Tongue (tissue), 1 donor: ENCODE measurements at regions not wholly inside any gene's neighbourhood (a gene's known extent, or its start where the extent isn't known, plus 50 kb on each side); places are given as distances from the start of the nearest gene placed in this dataset.
"Not testable (repeated sequence)": the region's sequence is repeated elsewhere in the genome, so short reads cannot be mapped to it uniquely, and the experiment has no call there.

Experiments
- DNase-seq: peaks from one replicate; pipeline ENCODE4 v3.0.0-alpha.2; 2015

- DNase-seq, result no peak
Observed at GRCh38 chr15:72864681-72865080, 81.1 kb upstream of the ADPGK start.

DNA sequence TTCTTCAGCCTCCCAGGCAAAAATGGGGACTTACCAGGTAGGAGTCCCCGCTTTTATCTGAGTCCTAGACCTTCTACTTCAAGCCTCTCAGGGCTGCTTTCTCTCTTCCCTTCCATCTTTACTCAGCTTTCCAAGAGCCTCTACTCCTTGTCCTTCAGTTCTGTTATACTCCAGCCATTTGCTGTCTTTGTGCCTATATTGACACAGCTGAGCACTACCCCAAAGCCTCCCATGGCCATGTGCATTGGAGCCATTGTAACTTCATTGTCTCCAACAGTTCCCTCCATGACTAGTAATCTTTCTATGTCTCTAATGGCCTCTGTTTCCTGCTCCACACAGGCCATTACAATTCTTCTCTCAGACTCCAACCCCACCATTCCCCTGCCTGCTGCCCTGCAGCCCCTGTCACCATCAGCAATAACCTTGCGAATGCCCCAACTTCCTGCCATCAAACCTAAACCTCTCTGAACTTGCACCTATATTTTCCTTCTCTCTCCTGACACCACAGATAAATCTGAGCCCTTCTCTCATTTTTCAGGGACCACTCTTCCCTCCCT, 77.9 kb upstream of the ADPGK start:
- DNase-seq, result no peak

DNA sequence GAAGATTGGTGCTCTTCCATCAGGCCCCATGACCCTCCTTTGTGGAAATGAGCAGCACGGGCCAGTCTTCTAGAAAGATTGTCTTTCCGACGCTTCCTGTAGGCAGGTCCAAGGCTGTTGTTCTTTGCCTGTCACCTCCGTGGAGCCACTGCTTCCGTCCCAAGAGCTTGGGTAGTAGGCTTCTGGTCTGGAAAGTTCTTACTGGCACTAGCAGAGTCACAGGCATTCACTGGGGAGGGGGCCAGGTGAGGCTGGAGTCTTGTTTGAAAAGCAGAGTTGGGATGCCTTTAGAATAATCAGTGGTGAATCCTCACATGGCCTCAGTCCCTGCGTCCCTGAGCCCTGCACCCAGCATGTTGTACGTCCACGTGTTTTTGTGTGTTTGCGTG, 76.2 kb upstream of the ADPGK start:
- DNase-seq, result no peak

GRCh38 chr15:72859017-72859756, 75.6 kb upstream of the ADPGK start:
- peak; percentile 56 for DNase-seq

- no peak for DNase-seq
Observed at GRCh38 chr15:72858205-72858604, 74.6 kb upstream of the ADPGK start.

DNA sequence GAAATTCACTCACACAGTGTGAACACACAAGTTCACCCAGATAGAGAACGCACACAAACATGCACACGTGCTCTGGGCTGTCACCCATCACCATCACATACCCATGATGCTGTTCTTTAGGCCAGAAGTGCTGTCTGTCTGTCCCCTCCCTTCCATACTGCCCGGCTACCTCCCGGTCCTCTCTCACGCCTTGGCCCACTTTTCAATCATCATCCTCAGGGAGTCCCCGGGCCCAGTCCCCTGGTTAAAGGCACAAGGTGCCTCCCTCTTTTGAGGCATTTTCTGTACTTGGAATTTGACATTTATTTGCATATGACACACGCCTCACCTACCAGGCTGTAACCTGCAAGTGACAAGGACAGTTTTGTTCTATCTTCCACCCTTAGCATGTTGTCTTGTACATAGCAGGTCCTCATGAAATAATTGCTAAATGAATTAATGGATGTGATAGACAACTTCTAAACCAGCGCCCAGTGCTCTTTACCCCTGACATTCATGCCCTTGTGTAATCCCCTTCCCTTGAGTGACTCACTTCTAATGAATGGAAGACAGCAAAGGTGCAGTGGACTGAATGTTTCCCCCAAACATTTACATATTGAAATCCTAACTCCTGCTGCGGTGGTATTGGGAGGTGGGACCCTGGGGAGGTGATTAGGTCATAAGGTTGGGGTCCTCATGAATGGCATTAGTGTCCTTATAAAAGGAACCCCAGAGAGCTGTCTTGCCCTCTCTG, 73.9 kb upstream of the ADPGK start:
- no peak for DNase-seq

- DNase-seq, result no peak
Observed at GRCh38 chr15:72856549-72857040, 73.0 kb upstream of the ADPGK start.

GRCh38 chr15:72855791-72856190, 72.2 kb upstream of the ADPGK start:
- no peak for DNase-seq

DNA sequence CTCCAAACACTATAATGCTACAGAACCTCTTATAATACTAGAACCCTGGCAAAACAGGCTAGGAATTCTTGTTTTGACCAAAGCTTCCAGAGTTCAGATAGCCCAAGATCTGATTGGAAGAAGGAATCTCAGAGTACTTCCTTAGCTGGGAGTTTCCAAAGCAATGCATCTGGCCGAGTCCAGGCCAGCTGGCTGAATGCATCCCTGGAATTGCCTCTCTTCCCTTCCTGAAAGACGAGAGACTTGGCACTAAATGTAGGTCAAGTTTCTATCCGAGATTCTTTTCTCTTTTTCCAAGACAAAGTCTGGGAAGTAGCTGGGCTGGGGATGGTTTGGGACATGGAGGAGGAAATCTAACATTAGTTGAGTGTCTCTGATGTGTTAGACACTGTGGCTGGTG, 68.7 kb upstream of the ADPGK start:
- peak; percentile 70 for DNase-seq

GRCh38 chr15:72851586-72851985, 68.0 kb upstream of the ADPGK start:
- no peak for DNase-seq

DNA sequence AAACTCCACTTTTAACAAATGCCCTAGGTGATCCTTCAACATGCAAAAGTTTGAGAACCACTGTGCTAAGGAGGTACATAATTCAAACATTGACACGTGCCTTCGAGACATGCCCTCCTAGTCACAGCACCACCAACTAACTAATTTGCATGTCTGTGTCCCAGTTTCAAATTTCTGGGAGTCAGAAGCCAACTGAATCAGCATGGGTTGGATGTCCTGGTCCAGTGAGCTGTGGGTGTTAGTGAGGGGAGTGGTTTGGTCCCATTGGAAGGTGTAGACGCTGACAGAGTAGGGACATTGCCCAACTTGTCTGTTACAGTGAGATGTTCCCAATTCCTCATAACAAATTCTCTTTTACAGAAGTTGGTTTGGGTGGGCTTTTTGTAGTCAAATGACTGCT, 67.3 kb upstream of the ADPGK start:
- no peak for DNase-seq

DNA sequence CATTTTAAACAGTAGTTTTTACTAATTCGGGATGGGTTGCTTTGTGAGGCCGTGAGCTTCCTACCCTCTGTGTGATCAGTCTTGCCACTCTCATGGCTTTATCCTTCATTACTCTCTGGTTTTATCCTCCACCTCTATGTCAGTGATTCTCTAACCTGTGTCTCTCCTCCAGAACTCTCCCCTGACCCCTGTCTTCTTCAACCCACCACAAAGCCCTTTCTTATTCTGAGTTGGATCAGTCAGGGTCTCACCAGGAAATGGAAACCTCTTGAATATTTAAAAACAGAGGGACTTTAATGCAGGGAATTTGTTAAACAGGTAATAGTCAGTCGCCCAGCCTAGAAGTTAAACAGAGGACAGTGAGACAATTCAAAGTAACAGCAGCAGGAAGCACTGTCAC, 64.2 kb upstream of the ADPGK start:
- DNase-seq, result no peak

- no peak for DNase-seq
Observed at GRCh38 chr15:72847033-72847432, 63.5 kb upstream of the ADPGK start.

- peak; percentile 66 for DNase-seq
Observed at GRCh38 chr15:72845981-72846383, 62.4 kb upstream of the ADPGK start.

DNA sequence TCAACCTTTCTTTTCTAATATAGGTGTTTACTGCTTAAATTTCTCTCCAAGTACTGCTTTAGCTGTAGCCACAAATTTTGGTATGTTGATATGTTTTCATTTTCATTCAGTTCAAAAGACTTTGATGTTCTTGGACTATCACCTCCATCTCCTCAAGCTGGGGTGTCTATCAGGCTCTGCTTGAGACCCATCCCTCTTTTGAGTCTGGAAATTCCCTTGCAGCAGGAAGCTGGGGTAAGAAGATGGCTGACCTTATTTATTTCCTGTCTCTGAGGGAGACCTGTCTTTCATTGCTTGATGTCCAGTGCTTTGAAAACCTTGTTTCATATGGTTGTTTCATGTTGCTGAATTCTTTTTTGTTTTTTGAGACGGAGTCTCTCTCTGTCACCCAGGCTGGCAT, 60.5 kb upstream of the ADPGK start:
- no peak for DNase-seq

GRCh38 chr15:72843340-72843739, 59.8 kb upstream of the ADPGK start:
- not testable (repeated sequence) for DNase-seq

DNA sequence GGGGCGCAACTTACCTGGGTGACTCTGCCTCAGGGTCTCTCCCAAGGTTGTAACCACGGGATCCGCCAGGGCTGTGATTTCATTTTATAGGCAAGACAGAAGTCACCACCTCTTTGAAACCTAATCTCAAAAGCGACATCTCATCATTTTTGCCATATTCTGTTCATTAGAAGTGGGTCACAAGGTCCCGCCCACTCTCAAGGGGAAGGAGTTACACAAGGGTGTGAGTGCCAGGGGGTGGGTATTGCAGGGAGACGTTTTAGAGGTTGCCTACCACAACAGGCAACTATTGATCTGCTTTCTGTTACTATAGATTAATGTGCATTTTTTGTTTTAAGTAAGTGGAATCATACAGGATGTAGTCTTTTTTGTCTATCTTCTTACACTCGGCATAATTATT, 56.6 kb upstream of the ADPGK start:
- no peak for DNase-seq

DNA sequence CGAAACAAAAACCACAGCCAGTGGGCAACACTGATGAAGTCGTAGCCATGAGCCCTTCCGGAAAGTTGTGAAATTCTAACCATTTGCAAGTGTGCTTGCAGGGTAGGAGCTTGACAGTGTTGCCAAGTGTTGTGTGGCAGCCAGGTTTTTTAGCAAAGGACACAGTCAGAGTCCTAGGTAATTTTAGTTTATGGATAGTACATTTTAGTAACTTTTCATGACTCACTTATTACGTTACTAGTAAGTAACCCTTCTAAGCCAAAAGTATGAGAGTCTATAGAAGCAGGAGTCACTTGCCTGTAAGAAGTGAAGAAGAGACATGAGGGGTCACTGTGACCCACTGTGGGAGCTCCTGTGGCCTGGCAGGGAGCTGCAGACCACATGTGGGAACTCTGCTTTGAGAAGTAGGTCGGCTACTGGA, 54.8 kb upstream of the ADPGK start:
- peak; percentile 24 for DNase-seq

- DNase-seq, result peak; percentile 77
Observed at GRCh38 chr15:72836676-72837330, 53.2 kb upstream of the ADPGK start.

DNA sequence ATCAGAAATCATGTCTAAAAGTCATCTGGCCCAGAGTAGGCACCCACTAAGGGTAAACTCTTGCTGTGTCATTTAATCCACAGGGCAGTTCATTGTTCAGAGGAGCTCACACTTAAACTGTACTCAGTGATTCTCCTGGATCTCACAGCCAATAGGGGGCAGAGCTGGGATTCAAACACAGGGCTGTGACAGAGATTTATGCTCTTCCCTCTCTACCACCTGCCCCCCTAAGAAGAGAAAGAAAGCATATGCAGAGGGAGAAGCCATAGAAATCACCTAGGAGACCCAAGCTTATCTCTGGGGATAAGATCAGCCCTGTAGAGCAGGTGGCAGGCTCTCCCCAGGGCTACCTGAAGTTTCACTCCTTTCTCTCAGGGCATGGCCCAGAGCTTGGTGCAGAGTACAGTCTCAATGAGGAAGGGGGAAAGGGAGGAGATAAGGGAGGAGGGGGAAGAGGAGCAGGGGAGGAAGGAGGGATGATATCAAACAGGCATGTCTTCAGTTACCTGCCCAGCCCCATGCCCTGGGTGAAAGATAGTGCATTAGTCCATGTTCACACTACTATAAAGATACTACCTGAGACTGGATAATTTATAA, 51.8 kb upstream of the ADPGK start:
- peak; percentile 54 for DNase-seq

- no peak for DNase-seq
Observed at GRCh38 chr15:72833561-72833960, 50.0 kb upstream of the ADPGK start.
